ENCODE measurements at regions not wholly inside any gene's neighbourhood (a gene's known extent, or its start where the extent isn't known, plus 50 kb on each side); places are given as distances from the start of the nearest gene placed in this dataset.

GRCh38 chr12:30822385-30823155 is 67.8 kb upstream of the CAPRIN2 start:
- Histone ChIP-seq H3K27me3 (ENCODE audit: control insufficient read depth, insufficient read depth, low read length) (peaks cover 6% of the 10 kb centered on the region), H3K4me1 (ENCODE audit: control insufficient read depth, insufficient read depth, low read length) (peaks cover 12% of the 10 kb centered on the region), H3K27ac (ENCODE audit: low read length) (peak overlapping the region; percentile 11), H3K36me3 (ENCODE audit: control insufficient read depth, insufficient read depth, low read length) (no peaks in the 10 kb centered on the region), H3K9me3 (ENCODE audit: control insufficient read depth, insufficient read depth, low read length) (no peaks in the 10 kb centered on the region), H3K4me3 (ENCODE audit: low read length) (peak overlapping the region; percentile 49)
- ATAC-seq (peak; percentile 54 to 70 (median 64)), DNase-seq (peak in 1 of 2 donors; percentile 46)
- no peaks in the 10 kb centered on the region for H3K36me3 Mint-ChIP-seq
- under 1% methylated on average over 50 of the region's 50 CpGs for WGBS (ENCODE audit: insufficient coverage)
- intact Hi-C loops (cut with micrococcal nuclease), result no loop called here
- no peaks in the 10 kb centered on the region for H3K9me3 Mint-ChIP-seq
- H3K27ac Mint-ChIP-seq, result peak overlapping the region in 1 of 2 donors; percentile 77
- H3K27me3 Mint-ChIP-seq (ENCODE audit: low read depth in 2 of 2), result peaks cover 16 to 23% of the 10 kb centered on the region in 2 donors
- H3K4me3 Mint-ChIP-seq, result peak overlapping the region; percentile 95
- no peak for TF ChIP-seq CTCF (IDR thresholded peaks at IDR 0.05)
- peaks cover 24 to 27% of the 10 kb centered on the region in 2 donors for H3K4me1 Mint-ChIP-seq

GRCh38 chr12:30820406-30820946 is 65.7 kb upstream of the CAPRIN2 start:
- Mint-ChIP-seq H3K36me3 (no peaks in the 10 kb centered on the region), H3K27ac (no peak overlapping the region), H3K4me3 (no peak overlapping the region), H3K4me1 (peaks cover 24 to 27% of the 10 kb centered on the region in 2 donors), H3K27me3 (ENCODE audit: low read depth in 2 of 2) (peaks cover 19 to 25% of the 10 kb centered on the region in 2 donors), H3K9me3 (no peaks in the 10 kb centered on the region)
- TF ChIP-seq CTCF (IDR thresholded peaks at IDR 0.05), result no peak
- DNase-seq (no peak), ATAC-seq (no peak)
- no peak overlapping the region for H3K27ac ChIP-seq (ENCODE audit: low read length)
- WGBS (ENCODE audit: insufficient coverage), result no CpG with 5 or more reads among the region's 2 CpGs
- no peaks in the 10 kb centered on the region for H3K36me3 ChIP-seq (ENCODE audit: control insufficient read depth, insufficient read depth, low read length)
- H3K27me3 ChIP-seq (ENCODE audit: control insufficient read depth, insufficient read depth, low read length), result peaks cover 6% of the 10 kb centered on the region
- peaks cover 12% of the 10 kb centered on the region for H3K4me1 ChIP-seq (ENCODE audit: control insufficient read depth, insufficient read depth, low read length)
- intact Hi-C loops (cut with micrococcal nuclease), result no loop called here
- no peak overlapping the region for H3K4me3 ChIP-seq (ENCODE audit: low read length)
- H3K9me3 ChIP-seq (ENCODE audit: control insufficient read depth, insufficient read depth, low read length), result no peaks in the 10 kb centered on the region

- Histone ChIP-seq H3K4me3 (ENCODE audit: low read length) (no peak overlapping the region), H3K4me1 (ENCODE audit: control insufficient read depth, insufficient read depth, low read length) (peaks cover 11% of the 10 kb centered on the region), H3K36me3 (ENCODE audit: control insufficient read depth, insufficient read depth, low read length) (no peaks in the 10 kb centered on the region), H3K27ac (ENCODE audit: low read length) (no peak overlapping the region), H3K27me3 (ENCODE audit: control insufficient read depth, insufficient read depth, low read length) (peaks cover 4% of the 10 kb centered on the region), H3K9me3 (ENCODE audit: control insufficient read depth, insufficient read depth, low read length) (no peaks in the 10 kb centered on the region)
- WGBS (ENCODE audit: insufficient coverage), result 82% methylated on average over 1 of the region's 1 CpG
- Mint-ChIP-seq H3K4me3 (no peak overlapping the region), H3K27me3 (ENCODE audit: low read depth in 2 of 2) (peaks cover 14 to 32% of the 10 kb centered on the region in 2 donors), H3K9me3 (no peaks in the 10 kb centered on the region), H3K36me3 (no peaks in the 10 kb centered on the region), H3K27ac (no peak overlapping the region), H3K4me1 (peaks cover 17 to 20% of the 10 kb centered on the region in 2 donors)
- TF ChIP-seq CTCF (IDR thresholded peaks at IDR 0.05), result no peak
- ATAC-seq, result no peak
- intact Hi-C loops (cut with micrococcal nuclease), result no loop called here
- no peak for DNase-seq
Measured at GRCh38 chr12:30818562-30818961, 63.8 kb upstream of the CAPRIN2 start.

Measured in natural killer cell (primary cell).